SU-DHL-6 (cell line): ENCODE measurements at regions not wholly inside any gene's neighbourhood (a gene's known extent, or its start where the extent isn't known, plus 50 kb on each side); places are given as distances from the start of the nearest gene placed in this dataset.

Source experiments
- H2AFZ ChIP-seq: fragments of 200-600 bp; sonication (generic); 2 replicates; pipeline ENCODE4 v1.6.1; 2014; ENCODE audit warnings: low read depth, mild to moderate bottlenecking, moderate library complexity, mixed read lengths, antibody characterized with exemption, low read length; ENCODE audit not compliant: severe bottlenecking
- H3F3A ChIP-seq: fragments of 200-600 bp; shearing (Covaris generic); 2 replicates; pipeline ENCODE4 v1.6.0; 2016; ENCODE audit warnings: antibody characterized with exemption, mild to moderate bottlenecking; ENCODE audit not compliant: insufficient read depth
- H3K27ac ChIP-seq: fragments of 200-600 bp; sonication (generic); 2 replicates; pipeline ENCODE4 v1.5.1; 2016; ENCODE audit warnings: low read depth, mild to moderate bottlenecking, low read length, moderate library complexity, mixed read lengths
- H3K27me3 ChIP-seq: fragments of 200-600 bp; sonication (generic), shearing (Covaris generic); 2 replicates; pipeline ENCODE4 v1.6.0; 2014; ENCODE audit warnings: mild to moderate bottlenecking, low read length
- H3K36me3 ChIP-seq: fragments of 200-600 bp; sonication (generic); 2 replicates; pipeline ENCODE4 v1.6.1; 2014; ENCODE audit warnings: mild to moderate bottlenecking, low read length, mixed read lengths
- H3K4me2 ChIP-seq: fragments of 300-600, 200-600 bp; shearing (Covaris generic), sonication (generic); 2 replicates; pipeline ENCODE4 v1.6.0; 2014; ENCODE audit warnings: low read length, low read depth, mild to moderate bottlenecking; ENCODE audit not compliant: poor library complexity, severe bottlenecking
- H3K4me3 ChIP-seq: fragments of 200-600 bp; sonication (generic); 2 replicates; pipeline ENCODE4 v1.5.1; 2014; ENCODE audit warnings: antibody characterized with exemption, low read length, mild to moderate bottlenecking, mixed read lengths; ENCODE audit not compliant: insufficient read depth, poor library complexity, severe bottlenecking
- H3K79me2 ChIP-seq: fragments of 200-600 bp; sonication (generic); 2 replicates; pipeline ENCODE4 v1.6.1; 2014; ENCODE audit warnings: mild to moderate bottlenecking, low read length, moderate library complexity; ENCODE audit not compliant: insufficient read depth
- H3K9ac ChIP-seq: fragments of 200-600 bp; sonication (generic); 2 replicates; pipeline ENCODE4 v1.7.0; 2014; ENCODE audit warnings: mild to moderate bottlenecking, low read length
- H3K9me2 ChIP-seq: fragments of 200-600 bp; sonication (generic); replicated peaks from 2 replicates; pipeline ENCODE4 v1.6.1; 2014; ENCODE audit warnings: low read length; ENCODE audit not compliant: insufficient read depth
- H3K9me3 ChIP-seq: fragments of 200-600 bp; sonication (generic); 2 replicates; pipeline ENCODE4 v1.6.1; 2014; ENCODE audit warnings: low read length, mixed read lengths; ENCODE audit not compliant: insufficient read depth
- H4K20me1 ChIP-seq: fragments of 200-600 bp; sonication (generic); 2 replicates; pipeline ENCODE4 v1.6.1; 2014; ENCODE audit warnings: low read depth, mild to moderate bottlenecking, antibody characterized with exemption, low read length, moderate library complexity, mixed read lengths
- CTCF ChIP-seq: fragments of 200-600 bp; sonication (generic); IDR thresholded peaks from one replicate; pipeline ENCODE4 v1.5.1; 2017; ENCODE audit warnings: antibody characterized with exemption, mild to moderate bottlenecking, low read length, moderate library complexity; ENCODE audit not compliant: insufficient read depth, poor library complexity, severe bottlenecking
- EZH2phosphoT487 ChIP-seq: fragments of 200-600 bp; sonication (generic), shearing (Covaris generic); conservative IDR thresholded peaks from 2 replicates; pipeline ENCODE4 v1.6.1; 2018; ENCODE audit warnings: mild to moderate bottlenecking, antibody characterized with exemption, low read length, moderate library complexity, mixed read lengths

- Histone ChIP-seq H3K27me3 (no peaks in the 10 kb centered on the region), H3K27ac (no peak overlapping the region), H2AFZ (no peak overlapping the region), H3K9me3 (no peaks in the 10 kb centered on the region), H3K9me2 (no peaks in the 10 kb centered on the region), H4K20me1 (no peaks in the 10 kb centered on the region), H3K4me3 (no peak overlapping the region), H3K79me2 (no peaks in the 10 kb centered on the region), H3K36me3 (no peaks in the 10 kb centered on the region), H3K9ac (no peak overlapping the region), H3K4me2 (no peak overlapping the region), H3F3A (no peaks in the 10 kb centered on the region)
- TF ChIP-seq EZH2phosphoT487 (no peak), CTCF (no peak)
Measured at GRCh38 chr4:60019180-60019579, 1180.9 kb upstream of the ADGRL3 start.

- Histone ChIP-seq H3F3A (no peaks in the 10 kb centered on the region), H2AFZ (no peak overlapping the region), H3K4me2 (no peak overlapping the region), H3K27me3 (no peaks in the 10 kb centered on the region), H3K9ac (no peak overlapping the region), H3K4me3 (no peak overlapping the region), H3K9me3 (no peaks in the 10 kb centered on the region), H4K20me1 (no peaks in the 10 kb centered on the region), H3K79me2 (no peaks in the 10 kb centered on the region), H3K27ac (no peak overlapping the region), H3K36me3 (no peaks in the 10 kb centered on the region), H3K9me2 (no peaks in the 10 kb centered on the region)
- TF ChIP-seq EZH2phosphoT487 (no peak), CTCF (no peak)
Measured at GRCh38 chr4:60019946-60020345, 1180.2 kb upstream of the ADGRL3 start.

- no peaks in the 10 kb centered on the region for H3F3A ChIP-seq
- H3K79me2 ChIP-seq = no peaks in the 10 kb centered on the region
- no peak overlapping the region for H3K4me3 ChIP-seq
- H3K27ac ChIP-seq = no peak overlapping the region
- H3K9me2 ChIP-seq = no peaks in the 10 kb centered on the region
- no peak overlapping the region for H2AFZ ChIP-seq
- no peaks in the 10 kb centered on the region for H4K20me1 ChIP-seq
- no peak overlapping the region for H3K9ac ChIP-seq
- no peaks in the 10 kb centered on the region for H3K27me3 ChIP-seq
- no peaks in the 10 kb centered on the region for H3K9me3 ChIP-seq
- TF ChIP-seq CTCF (no peak), EZH2phosphoT487 (no peak)
- no peak overlapping the region for H3K4me2 ChIP-seq
- H3K36me3 ChIP-seq = no peaks in the 10 kb centered on the region
Measured at GRCh38 chr4:60020389-60020788, 1179.7 kb upstream of the ADGRL3 start.
